GM21447 (cell line): ENCODE measurements at regions not wholly inside any gene's neighbourhood (a gene's known extent, or its start where the extent isn't known, plus 50 kb on each side); places are given as distances from the start of the nearest gene placed in this dataset.
"Not testable (repeated sequence)": the region's sequence is repeated elsewhere in the genome, so short reads cannot be mapped to it uniquely, and the experiment has no call there.

Experiments used
- ATAC-seq: cut with Tn5 transposase; IDR thresholded peaks from one replicate; pipeline ENCODE4 v1.9.1; 2021; ENCODE audit not compliant: unreplicated experiment

- no peak for ATAC-seq
These were observed 578.7 kb upstream of the NRP1 start for GRCh38 chr10:33913194-33913593.

DNA sequence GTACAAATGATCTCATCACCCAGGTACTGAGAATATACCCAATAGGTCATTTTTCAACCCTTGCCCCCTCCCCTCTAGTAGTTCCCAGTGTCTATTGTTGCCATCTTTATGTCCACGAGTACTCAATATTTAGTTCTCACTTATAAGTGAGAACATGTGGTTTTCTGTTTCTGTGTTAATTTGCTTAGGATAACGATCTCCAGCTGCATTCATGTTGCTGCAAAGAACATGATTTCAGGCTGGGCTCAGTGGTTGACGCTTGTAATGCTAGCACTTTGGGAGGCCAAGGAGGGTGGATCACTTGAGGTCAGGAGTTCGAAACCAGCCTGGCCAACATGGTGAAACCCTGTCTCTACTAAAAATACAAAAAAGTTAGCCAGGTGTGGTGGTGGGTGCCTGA, 575.0 kb upstream of the NRP1 start:
- not testable (repeated sequence) for ATAC-seq

- no peak for ATAC-seq
These were observed 566.7 kb upstream of the NRP1 start for GRCh38 chr10:33901166-33901565.

DNA sequence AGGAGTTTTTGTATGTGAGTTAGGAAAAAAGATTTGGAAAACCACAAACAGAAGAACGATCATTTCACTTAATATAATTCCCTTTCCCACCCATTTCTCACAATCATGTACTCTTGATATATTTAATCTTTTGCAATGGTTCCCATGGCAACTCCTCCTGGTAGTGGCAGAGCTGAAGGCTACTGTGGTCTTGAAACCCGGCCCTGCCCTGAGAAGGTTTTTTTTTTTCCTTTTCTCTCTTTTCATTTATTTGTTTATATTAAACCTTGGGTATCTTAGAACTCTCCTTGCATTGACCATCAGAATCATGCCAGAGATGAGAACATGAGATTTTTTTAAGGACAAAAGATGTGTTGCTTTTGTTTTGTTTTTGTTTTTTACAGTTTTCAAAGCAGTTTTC, 566.1 kb upstream of the NRP1 start:
- no peak for ATAC-seq

DNA sequence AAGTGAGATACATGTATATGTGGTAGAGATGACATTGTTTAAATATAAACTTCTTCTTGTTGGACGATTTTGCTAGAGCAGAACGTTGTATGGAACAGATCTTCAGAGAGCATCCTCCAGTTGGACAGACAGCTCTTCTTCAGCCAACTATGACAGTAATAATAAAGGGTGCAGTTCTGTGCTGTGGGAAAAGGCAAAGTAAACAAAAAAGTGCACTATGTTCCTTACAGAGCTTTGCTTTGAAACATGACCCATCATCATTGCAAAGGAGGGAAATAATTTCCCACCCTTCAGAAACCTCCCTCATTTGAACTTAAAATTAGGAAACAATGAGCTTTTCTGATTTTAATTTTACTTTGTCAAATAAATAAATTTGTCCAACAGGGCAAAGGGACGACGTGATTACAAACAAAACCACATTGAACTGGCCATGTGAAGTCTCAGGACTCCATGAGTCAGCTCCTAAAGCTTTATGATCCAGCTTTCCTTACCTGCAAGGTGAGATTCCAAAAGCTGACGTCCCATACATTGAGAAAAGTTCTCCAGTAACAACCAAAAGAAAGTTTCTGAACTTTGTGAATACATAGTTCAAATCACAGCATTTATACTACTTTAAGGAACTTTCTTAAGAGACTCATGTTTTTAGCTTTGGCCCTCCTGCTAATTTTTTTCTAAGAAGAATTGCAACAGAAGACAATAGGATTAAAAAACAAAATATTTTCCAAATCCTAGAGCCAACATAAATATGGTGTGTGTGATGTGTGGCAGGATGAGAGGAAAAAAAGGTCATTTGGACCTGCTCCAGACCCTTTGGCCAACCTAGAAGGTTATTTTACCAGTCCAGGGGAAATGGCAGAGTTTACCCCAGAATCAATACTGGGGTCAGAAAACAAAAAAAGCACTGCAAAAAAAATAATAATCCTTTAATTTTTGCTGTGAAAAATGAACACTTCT, 565.4 kb upstream of the NRP1 start:
- no peak for ATAC-seq

DNA sequence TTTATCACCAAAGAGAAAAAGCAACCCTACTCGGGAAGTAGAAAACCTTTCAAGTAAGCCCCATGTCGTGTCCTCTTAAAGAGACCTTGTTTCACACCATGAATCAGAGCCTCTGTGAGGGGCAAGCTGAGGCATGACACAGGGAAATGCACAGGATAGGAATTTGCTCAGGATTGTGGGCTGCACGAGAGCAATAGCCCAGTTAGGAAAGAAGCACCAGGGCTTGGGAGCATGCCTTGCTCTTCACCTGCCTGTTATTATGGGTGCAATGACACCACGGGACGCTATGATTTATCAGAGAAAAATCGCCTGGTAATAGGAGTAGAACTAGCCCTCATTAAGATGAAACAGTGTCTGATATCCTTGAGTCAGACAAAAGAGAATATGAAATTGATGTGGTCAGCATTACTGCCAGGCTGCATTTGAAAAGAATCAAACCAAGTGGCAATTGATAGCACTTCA, 562.9 kb upstream of the NRP1 start:
- no peak for ATAC-seq

DNA sequence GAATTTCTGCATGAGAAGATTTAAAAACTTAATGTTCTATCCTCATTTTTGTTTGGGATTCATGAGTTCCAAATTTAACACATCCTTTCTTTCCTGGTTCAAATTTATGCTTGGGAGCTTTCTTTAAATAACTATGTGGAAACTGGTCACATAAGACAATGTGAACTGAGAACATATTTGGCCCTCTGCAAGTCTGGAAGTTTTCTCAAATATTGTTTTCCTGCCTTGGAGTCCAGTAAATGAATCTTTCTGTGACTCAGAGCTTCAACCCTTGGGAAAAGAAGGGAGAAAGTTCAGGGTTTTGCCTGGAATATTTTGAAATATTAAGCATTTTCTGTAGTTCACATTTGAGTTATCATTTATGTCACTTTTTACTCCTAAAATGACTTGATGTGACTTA, 559.0 kb upstream of the NRP1 start:
- no peak for ATAC-seq

DNA sequence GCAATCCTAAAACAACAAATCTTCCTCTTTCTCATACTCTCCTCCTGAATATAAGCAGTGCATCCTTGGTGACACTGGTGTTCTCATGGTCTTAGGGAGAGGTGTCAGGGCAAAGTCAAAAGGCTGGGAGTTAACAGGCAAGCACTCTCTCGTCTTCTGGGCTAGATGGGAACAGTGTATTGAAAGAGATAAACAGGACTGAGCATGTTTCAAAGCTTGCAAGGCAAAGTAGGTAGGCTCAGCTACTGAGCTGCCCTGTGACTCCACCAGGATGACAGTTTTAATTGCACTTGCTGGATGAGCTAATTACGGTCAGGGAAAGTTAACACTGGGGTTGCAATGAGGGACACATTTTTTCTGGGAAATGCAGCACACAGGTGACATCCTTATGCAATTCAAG, 554.9 kb upstream of the NRP1 start:
- ATAC-seq: no peak

DNA sequence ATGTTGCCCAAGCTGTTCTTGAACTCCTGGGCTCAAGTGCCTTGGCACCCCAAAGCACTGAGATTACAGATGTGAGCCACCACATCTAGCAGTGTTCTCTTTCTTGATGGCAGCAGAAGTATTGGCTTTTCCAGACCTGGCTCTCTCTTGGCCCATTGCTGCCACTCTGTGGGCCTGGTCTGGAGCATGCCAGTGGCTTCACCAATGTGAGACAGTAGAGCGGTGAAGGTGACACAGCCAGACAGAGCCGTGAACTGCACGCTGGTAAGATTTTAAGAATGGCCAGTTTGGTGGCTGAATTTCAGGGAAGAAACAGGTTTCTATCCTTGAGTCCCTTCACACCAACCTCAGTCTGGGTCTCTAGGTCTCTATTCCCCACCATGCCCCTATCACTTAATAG, 552.7 kb upstream of the NRP1 start:
- ATAC-seq: no peak

GRCh38 chr10:33886299-33886698, 551.8 kb upstream of the NRP1 start:
- no peak for ATAC-seq

DNA sequence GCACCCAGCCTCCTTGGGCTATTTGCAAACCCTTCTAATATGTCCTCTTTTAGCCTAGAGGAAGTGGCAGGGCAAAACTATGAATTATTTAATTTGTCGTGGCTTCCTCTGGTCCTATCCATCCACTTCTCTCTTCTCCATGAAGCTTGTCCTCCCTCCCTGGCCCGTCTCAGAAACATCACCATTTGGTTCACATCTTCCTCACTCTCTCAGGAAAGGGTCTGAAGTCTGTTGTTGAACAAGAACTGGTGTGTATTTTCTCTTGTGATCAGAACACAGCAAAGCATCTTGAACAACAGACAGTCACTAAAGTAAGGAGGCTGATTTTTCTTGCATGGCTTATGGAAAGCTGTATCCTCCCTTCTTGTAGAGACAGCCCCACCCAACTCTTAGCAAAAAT, 550.1 kb upstream of the NRP1 start:
- no peak for ATAC-seq

DNA sequence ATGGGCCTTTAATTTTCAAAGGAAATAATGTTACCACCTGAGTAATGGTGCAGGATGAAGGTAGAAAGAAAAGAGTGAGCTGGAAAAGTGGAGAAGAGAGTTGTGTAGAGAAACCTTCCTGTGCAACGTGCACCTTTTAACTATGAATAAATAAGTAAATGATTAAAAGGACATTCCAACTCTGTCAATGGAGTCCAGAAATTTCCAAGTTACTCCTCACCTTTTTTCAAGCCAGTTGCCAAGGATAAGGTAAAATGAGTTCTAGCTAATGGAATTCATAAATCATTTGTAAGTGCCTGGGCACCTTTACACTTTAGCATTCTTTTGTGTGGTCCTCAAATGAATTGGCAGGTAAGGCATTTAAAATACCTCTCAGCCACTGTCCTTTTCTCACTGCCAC, 549.4 kb upstream of the NRP1 start:
- ATAC-seq: no peak

- no peak for ATAC-seq
These were observed 548.5 kb upstream of the NRP1 start for GRCh38 chr10:33882996-33883395.

- ATAC-seq: no peak
These were observed 545.8 kb upstream of the NRP1 start for GRCh38 chr10:33880291-33880690.

DNA sequence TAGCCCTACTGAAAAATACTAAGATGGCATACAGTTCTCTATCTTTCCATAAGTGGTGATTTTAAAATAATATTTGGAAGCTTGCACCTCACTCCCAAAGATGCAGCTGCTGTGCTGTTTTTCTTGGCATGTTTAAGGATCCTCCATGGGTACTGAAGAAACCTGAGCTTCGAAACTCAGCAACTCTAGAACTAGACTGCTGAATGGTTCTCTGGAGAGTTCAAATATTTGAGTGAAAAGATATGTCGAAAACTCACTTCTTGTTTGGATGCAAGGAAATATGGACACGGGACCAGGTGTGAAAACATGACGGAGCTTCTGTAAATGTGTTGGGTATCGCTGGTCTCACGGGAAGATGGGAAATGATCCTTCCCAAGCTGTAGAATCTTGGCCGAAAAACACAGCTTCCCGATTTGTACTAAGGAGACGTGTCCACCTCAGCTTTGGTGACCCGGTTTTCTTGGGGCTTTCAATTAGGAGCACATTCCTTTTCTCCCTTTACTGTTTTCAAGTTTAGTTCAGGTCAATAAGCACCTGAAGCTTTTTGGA, 543.8 kb upstream of the NRP1 start:
- ATAC-seq: no peak

DNA sequence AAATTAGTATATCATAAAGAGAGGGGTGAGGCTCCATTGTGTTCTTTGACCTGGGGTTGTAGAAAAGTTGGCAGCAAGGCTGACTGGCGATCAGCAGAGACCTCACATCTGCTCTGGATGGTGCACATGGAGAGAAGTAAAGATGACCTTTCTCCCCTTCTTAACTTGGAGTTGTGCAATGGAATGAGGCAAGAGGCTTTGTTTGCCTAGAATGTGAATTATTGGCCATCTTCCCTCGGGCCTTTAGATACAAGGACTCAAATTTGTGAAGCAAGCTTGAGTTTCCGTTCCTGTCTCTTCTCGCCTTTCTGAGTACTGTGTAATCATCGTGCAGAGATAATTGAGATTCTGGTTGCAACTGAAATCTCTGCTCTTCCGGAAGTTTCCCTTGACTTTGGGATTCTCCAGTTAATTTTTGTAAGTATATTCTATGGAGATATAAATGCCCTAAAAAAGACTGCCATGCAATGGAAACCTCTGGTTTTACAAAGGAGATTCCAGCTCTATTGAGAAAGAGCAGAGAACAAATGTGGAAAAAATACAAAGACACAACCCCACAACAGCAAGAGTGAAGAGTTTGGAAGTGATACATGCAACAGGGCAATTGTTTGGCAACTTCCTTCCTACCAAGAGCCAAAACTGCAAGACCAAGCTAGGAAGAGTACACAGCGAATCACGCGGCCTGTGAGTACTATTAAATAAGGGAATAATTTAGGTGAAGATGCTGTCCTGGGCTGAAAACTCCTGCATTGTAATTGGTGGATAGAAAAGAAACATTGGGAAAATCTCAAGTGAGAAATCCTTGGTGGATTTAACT, 542.3 kb upstream of the NRP1 start:
- no peak for ATAC-seq

GRCh38 chr10:33875924-33876583, 541.6 kb upstream of the NRP1 start:
- ATAC-seq: no peak

- no peak for ATAC-seq
These were observed 536.8 kb upstream of the NRP1 start for GRCh38 chr10:33871061-33871956.

DNA sequence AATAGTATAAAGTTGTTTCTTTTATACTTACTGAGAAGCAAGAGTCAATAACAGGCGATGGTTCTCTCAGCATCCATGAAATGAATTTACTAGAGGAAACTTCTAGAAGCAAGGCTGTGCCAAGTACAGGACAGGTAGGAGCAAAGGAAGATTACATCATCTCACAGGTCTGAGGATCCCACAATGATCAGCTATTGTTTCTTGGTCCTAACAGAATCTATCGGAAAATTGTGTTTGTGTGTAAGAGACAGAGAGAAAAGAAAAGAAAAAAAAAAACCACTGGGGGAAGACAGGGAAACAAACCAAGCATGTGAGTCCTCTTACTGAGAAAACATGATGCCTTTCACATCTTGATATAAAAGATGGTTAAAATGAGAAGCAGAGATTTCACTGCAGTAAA, 535.0 kb upstream of the NRP1 start:
- ATAC-seq: no peak

DNA sequence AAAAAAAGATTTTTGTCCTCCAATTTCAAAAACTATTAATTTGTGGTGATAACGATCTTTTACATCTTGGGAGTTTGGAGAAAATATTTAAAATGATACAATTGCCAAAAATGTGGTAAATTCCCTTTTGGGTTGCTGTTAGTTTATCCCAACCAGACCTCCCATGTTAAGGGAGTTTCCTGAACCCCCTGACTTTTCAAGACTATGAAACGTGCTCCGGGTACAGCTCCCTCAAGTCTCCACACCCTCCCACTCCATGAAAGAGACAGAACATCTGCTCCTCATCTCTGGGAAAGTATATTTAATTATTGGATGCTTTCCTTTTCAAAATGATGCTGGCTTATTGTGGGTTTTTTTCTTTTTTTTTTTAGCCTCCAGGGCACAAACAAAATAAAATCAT, 534.6 kb upstream of the NRP1 start:
- ATAC-seq: no peak
